ENCODE measurements at regions not wholly inside any gene's neighbourhood (a gene's known extent, or its start where the extent isn't known, plus 50 kb on each side); places are given as distances from the start of the nearest gene placed in this dataset.

GRCh38 chr18:28903306-28903705, 726.4 kb upstream of the CDH2 start (continued):
- TF ChIP-seq YEATS2 (CRISPR knock-in tag; IDR thresholded peaks at IDR 0.05; ENCODE audit: borderline replicate concordance) = no peak
- TF ChIP-seq MAF1 (CRISPR knock-in tag; IDR thresholded peaks at IDR 0.05; ENCODE audit: borderline replicate concordance) = no peak
- TF ChIP-seq NBN (conservative IDR thresholded peaks at IDR 0.05) = no peak
- TF ChIP-seq KDM2A (CRISPR knock-in tag; IDR thresholded peaks at IDR 0.05; ENCODE audit: borderline replicate concordance, low read depth) = no peak
- no peak for TF ChIP-seq HMG20A (CRISPR knock-in tag; IDR thresholded peaks at IDR 0.05; ENCODE audit: borderline replicate concordance)
- TF ChIP-seq ATRX (CRISPR knock-in tag; IDR thresholded peaks at IDR 0.05; ENCODE audit: borderline replicate concordance) = no peak
- TF ChIP-seq CCDC6 (CRISPR knock-in tag; IDR thresholded peaks at IDR 0.05) = no peak

DNA sequence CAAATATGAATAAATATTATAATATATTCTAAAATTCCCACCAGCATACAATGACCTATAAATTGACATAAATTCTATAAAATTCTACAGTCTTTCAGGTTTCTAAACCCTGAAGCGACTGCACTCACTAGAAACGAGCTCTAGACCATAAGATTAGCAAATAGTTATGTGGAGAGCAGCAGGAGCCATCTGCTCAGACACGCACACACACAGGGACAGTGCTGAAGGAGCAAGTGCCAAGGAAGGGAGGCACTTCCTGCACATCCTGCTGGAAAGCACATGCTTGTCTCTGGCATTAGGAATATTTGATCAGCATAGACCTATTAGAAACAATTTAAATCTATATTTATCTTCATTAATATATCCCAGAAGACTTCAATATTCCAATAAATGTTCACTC, 713.9 kb upstream of the CDH2 start:
- FAIRE-seq (no peak), ATAC-seq (no peak), DNase-seq (ENCODE audit: low spot score) (no peak)
- intact Hi-C loops (cut with micrococcal nuclease; ENCODE audit: unreplicated experiment) = loop anchor here (10.0 kb wide), 1 partner anchor 64 kb away; no protein-coding TSS in a partner anchor
- Histone ChIP-seq H3K36me3 (replicated peaks in 1 of 2; ENCODE audit: control insufficient read depth in 1 of 2, insufficient read depth in 2 of 2, low read length in 2 of 2) (no peaks in the 10 kb centered on the region), H3K9ac (ENCODE audit: insufficient read depth, low read depth, low read length) (no peak overlapping the region), H4K20me1 (ENCODE audit: insufficient read depth, low read length) (no peaks in the 10 kb centered on the region), H3K79me2 (ENCODE audit: insufficient read depth, low read length) (no peaks in the 10 kb centered on the region), H2AFZ (ENCODE audit: low read length) (no peak overlapping the region), H3K9me3 (ENCODE audit: low read length) (no peaks in the 10 kb centered on the region), H3K27ac (ENCODE audit: extremely low read length, insufficient read depth, low read length) (no peak overlapping the region), H3K4me3 (replicated peaks in 1 of 3; ENCODE audit: insufficient read depth in 1 of 3, low read depth in 2 of 3, low read length in 3 of 3) (no peak overlapping the region), H3K27me3 (ENCODE audit: control insufficient read depth in 1 of 2, insufficient read depth in 2 of 2, low read length in 2 of 2) (no peaks in the 10 kb centered on the region), H3K4me2 (ENCODE audit: low read depth, low read length) (no peak overlapping the region), H3K4me1 (ENCODE audit: insufficient read depth, low read length) (no peaks in the 10 kb centered on the region)
- ChIA-PET CTCF (ENCODE audit: low intra/inter-chr PET ratio, low total read pairs) (no interaction called here), POLR2A (no interaction called here)
- in situ Hi-C loops (cut with HindIII; ENCODE audit: extremely low pct_ligation_motif_present, low pct_unique_long_range_greater_than_20kb) = no loop called here
- TF ChIP-seq, protein P1, sequence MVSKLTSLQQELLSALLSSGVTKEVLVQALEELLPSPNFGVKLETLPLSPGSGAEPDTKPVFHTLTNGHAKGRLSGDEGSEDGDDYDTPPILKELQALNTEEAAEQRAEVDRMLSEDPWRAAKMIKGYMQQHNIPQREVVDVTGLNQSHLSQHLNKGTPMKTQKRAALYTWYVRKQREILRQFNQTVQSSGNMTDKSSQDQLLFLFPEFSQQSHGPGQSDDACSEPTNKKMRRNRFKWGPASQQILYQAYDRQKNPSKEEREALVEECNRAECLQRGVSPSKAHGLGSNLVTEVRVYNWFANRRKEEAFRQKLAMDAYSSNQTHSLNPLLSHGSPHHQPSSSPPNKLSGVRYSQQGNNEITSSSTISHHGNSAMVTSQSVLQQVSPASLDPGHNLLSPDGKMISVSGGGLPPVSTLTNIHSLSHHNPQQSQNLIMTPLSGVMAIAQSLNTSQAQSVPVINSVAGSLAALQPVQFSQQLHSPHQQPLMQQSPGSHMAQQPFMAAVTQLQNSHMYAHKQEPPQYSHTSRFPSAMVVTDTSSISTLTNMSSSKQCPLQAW (CRISPR knock-in tag; IDR thresholded peaks at IDR 0.05) = no peak
- no peak for TF ChIP-seq KDM4B (CRISPR knock-in tag; IDR thresholded peaks at IDR 0.05)
- TF ChIP-seq ZNF446 (CRISPR knock-in tag; IDR thresholded peaks at IDR 0.05) = no peak
- TF ChIP-seq PRDM4 (CRISPR knock-in tag; IDR thresholded peaks at IDR 0.05; ENCODE audit: borderline replicate concordance) = no peak
- TF ChIP-seq ZNF749 (CRISPR knock-in tag; IDR thresholded peaks at IDR 0.05; ENCODE audit: borderline replicate concordance) = no peak
- TF ChIP-seq ARNTL (CRISPR knock-in tag; IDR thresholded peaks at IDR 0.05) = no peak
- TF ChIP-seq ZNF841 (CRISPR knock-in tag; IDR thresholded peaks at IDR 0.05; ENCODE audit: borderline replicate concordance) = no peak
- no TSS peak for BruUV-seq (replicated peaks)
- 0% methylated on average over 3 of the region's 3 CpGs for WGBS (ENCODE audit: low lambda C conversion rate)
